ENCODE measurements at regions not wholly inside any gene's neighbourhood (a gene's known extent, or its start where the extent isn't known, plus 50 kb on each side); places are given as distances from the start of the nearest gene placed in this dataset.

GRCh38 chr1:31503570-31503969 is 72.7 kb upstream of the TINAGL1 start:
- intact Hi-C loops (cut with DNase I), result no loop called here

GRCh38 chr1:31504001-31504400 is 72.3 kb upstream of the TINAGL1 start:
- TF ChIP-seq POLR2A (IDR thresholded peaks at IDR 0.05) (no peak), POLR2AphosphoS5 (IDR thresholded peaks at IDR 0.05; ENCODE audit: insufficient read depth in 1 of 2, low read depth in 1 of 2) (no peak)
- TF ChIP-seq, protein P1, sequence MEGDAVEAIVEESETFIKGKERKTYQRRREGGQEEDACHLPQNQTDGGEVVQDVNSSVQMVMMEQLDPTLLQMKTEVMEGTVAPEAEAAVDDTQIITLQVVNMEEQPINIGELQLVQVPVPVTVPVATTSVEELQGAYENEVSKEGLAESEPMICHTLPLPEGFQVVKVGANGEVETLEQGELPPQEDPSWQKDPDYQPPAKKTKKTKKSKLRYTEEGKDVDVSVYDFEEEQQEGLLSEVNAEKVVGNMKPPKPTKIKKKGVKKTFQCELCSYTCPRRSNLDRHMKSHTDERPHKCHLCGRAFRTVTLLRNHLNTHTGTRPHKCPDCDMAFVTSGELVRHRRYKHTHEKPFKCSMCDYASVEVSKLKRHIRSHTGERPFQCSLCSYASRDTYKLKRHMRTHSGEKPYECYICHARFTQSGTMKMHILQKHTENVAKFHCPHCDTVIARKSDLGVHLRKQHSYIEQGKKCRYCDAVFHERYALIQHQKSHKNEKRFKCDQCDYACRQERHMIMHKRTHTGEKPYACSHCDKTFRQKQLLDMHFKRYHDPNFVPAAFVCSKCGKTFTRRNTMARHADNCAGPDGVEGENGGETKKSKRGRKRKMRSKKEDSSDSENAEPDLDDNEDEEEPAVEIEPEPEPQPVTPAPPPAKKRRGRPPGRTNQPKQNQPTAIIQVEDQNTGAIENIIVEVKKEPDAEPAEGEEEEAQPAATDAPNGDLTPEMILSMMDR (IDR thresholded peaks at IDR 0.05), result no peak
- Histone ChIP-seq H3K4me3 (no peak overlapping the region), H3K27me3 (no peaks in the 10 kb centered on the region), H3K9me3 (no peaks in the 10 kb centered on the region), H3K27ac (no peak overlapping the region), H3K36me3 (no peaks in the 10 kb centered on the region), H3K4me1 (no peaks in the 10 kb centered on the region)
- intact Hi-C loops (cut with DNase I), result no loop called here
- no peak for DNase-seq (ENCODE audit: extremely low spot score in 2 of 2)

More at GRCh38 chr1:31503570-31503969, 72.7 kb upstream of the TINAGL1 start:
- no peaks in the 10 kb centered on the region for H3K36me3 ChIP-seq
- H3K27me3 ChIP-seq, result no peaks in the 10 kb centered on the region
- H3K4me3 ChIP-seq, result no peak overlapping the region
- H3K27ac ChIP-seq, result no peak overlapping the region
- no peaks in the 10 kb centered on the region for H3K4me1 ChIP-seq
- no peak for DNase-seq (ENCODE audit: extremely low spot score in 2 of 2)
- H3K9me3 ChIP-seq, result no peaks in the 10 kb centered on the region
- TF ChIP-seq POLR2A (IDR thresholded peaks at IDR 0.05) (no peak), POLR2AphosphoS5 (IDR thresholded peaks at IDR 0.05; ENCODE audit: insufficient read depth in 1 of 2, low read depth in 1 of 2) (no peak)
- TF ChIP-seq, protein P1 (IDR thresholded peaks at IDR 0.05), result no peak

- Histone ChIP-seq H3K27ac (no peak overlapping the region), H3K4me3 (no peak overlapping the region), H3K9me3 (no peaks in the 10 kb centered on the region), H3K36me3 (no peaks in the 10 kb centered on the region), H3K4me1 (no peaks in the 10 kb centered on the region), H3K27me3 (no peaks in the 10 kb centered on the region)
- TF ChIP-seq POLR2A (IDR thresholded peaks at IDR 0.05) (no peak), POLR2AphosphoS5 (IDR thresholded peaks at IDR 0.05; ENCODE audit: insufficient read depth in 1 of 2, low read depth in 1 of 2) (no peak)
- TF ChIP-seq, protein P1 (IDR thresholded peaks at IDR 0.05), result no peak
- DNase-seq (ENCODE audit: extremely low spot score in 2 of 2), result no peak
- intact Hi-C loops (cut with DNase I), result no loop called here
Measured at GRCh38 chr1:31505911-31506497, 70.3 kb upstream of the TINAGL1 start.

GRCh38 chr1:31507221-31507620 is 69.1 kb upstream of the TINAGL1 start:
- no peak overlapping the region for H3K4me3 ChIP-seq
- no peak for DNase-seq (ENCODE audit: extremely low spot score in 2 of 2)
- H3K36me3 ChIP-seq, result no peaks in the 10 kb centered on the region
- H3K4me1 ChIP-seq, result no peaks in the 10 kb centered on the region
- no peak for TF ChIP-seq POLR2A (IDR thresholded peaks at IDR 0.05)
- TF ChIP-seq POLR2AphosphoS5 (IDR thresholded peaks at IDR 0.05; ENCODE audit: insufficient read depth in 1 of 2, low read depth in 1 of 2), result no peak
- TF ChIP-seq, protein P1 (IDR thresholded peaks at IDR 0.05), result no peak
- no peak overlapping the region for H3K27ac ChIP-seq
- no peaks in the 10 kb centered on the region for H3K27me3 ChIP-seq
- H3K9me3 ChIP-seq, result no peaks in the 10 kb centered on the region
- intact Hi-C loops (cut with DNase I), result no loop called here

DNA sequence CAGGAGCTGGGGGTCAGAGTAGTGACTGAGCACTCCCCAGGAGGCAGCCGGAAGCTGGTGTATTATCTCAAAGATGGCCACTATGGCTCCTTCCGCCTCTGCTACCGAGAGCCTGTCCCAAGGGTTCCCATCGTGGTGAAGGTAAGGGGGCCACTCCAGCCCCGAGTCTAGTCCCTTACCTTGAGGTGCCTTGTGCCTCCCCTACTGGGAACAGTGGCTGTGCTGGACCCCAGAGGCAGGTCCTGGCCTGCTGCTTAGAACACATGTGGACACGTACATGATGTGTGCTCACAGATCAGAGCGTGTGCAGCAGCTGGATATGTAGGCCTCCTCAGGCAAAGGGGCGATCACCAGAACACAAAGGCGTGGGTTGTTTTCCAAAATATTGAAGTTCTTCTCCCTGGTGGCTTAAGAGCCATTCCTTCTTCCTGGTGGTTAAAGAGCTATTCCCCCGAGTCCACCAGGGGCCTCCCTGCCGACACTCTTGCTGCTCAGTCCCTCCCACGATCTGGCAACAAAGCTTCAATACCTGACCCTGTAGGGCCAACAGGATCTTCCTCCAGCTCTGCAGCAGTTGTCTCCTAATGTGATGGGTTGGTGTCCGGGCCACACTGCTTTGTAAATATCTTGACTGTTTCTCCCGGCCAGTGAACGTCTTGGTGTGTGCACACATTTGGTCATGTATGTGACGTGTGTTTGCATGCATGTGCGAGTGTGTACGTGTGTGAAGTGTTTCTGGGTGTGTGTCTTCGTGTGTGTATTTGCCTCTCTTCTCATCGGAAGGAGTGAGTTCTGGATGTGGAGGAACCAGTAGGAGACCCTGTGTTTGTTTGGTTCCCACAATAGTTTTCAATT is 68.4 kb upstream of the TINAGL1 start:
- no peaks in the 10 kb centered on the region for H3K27me3 ChIP-seq
- DNase-seq (ENCODE audit: extremely low spot score in 2 of 2), result no peak

More for the DNA sequence above, 68.4 kb upstream of the TINAGL1 start:
- TF ChIP-seq POLR2A (IDR thresholded peaks at IDR 0.05) (no peak), POLR2AphosphoS5 (IDR thresholded peaks at IDR 0.05; ENCODE audit: insufficient read depth in 1 of 2, low read depth in 1 of 2) (no peak)
- TF ChIP-seq, protein P1 (IDR thresholded peaks at IDR 0.05), result no peak
- Histone ChIP-seq H3K4me1 (no peaks in the 10 kb centered on the region), H3K36me3 (no peaks in the 10 kb centered on the region), H3K9me3 (no peaks in the 10 kb centered on the region), H3K4me3 (no peak overlapping the region), H3K27ac (no peak overlapping the region)
- intact Hi-C loops (cut with DNase I), result no loop called here

All from vagina (tissue), 2 donors.